Sciatic nerve (tissue), 2 donors: ENCODE measurements at regions not wholly inside any gene's neighbourhood (a gene's known extent, or its start where the extent isn't known, plus 50 kb on each side); places are given as distances from the start of the nearest gene placed in this dataset.

Source experiments
- ATAC-seq: fragments of 200-7000 bp; cut with Tn5 transposase; one replicate; pipeline ENCODE4 v1.9.1; 2020; ENCODE audit warnings: mild to moderate bottlenecking, moderate library complexity
- DNase-seq: peaks from one replicate; pipeline ENCODE4 v3.0.0-alpha.2; 2020; ENCODE audit warnings: low spot score
- intact Hi-C: fragments of 100-400 bp; cut with DNase I; formaldehyde crosslinking; loops from one replicate; pipeline ENCODE4 v1.14.2; 2022
- donor health status: DM: no; HTN: no; CAD: no.
- donor health status: DM: no; HTN: no; CAD: no.

GRCh38 chr13:29903543-29903942 is 53.1 kb upstream of the UBL3 start:
- no peak for ATAC-seq
- intact Hi-C loops, result no loop called here
- no peak for DNase-seq

- ATAC-seq (peak; percentile 21), DNase-seq (no peak)
- intact Hi-C loops, result no loop called here
These were observed 52.4 kb upstream of the UBL3 start for GRCh38 chr13:29902632-29903305.

- peak; percentile 88 for ATAC-seq
- intact Hi-C loops, result no loop called here
- DNase-seq, result no peak
These were observed 51.6 kb upstream of the UBL3 start for GRCh38 chr13:29901710-29902631.
